HFF-Myc (cell line): ENCODE measurements at regions not wholly inside any gene's neighbourhood (a gene's known extent, or its start where the extent isn't known, plus 50 kb on each side); places are given as distances from the start of the nearest gene placed in this dataset.

Source experiments
- DNase-seq: peaks from one replicate; pipeline ENCODE4 v3.0.0-alpha.2; 2011; ENCODE audit warnings: low read depth; ENCODE audit errors: extremely low read depth
- H3K4me3 ChIP-seq: replicated peaks from 2 replicates; pipeline ENCODE4 v1.5.1; 2011; ENCODE audit warnings: low read depth, mild to moderate bottlenecking, control low read depth, low read length
- CTCF ChIP-seq: IDR thresholded peaks from 2 replicates; pipeline ENCODE4 v1.5.1; 2012; ENCODE audit warnings: mild to moderate bottlenecking, low read depth, low read length, control low read depth; ENCODE audit errors: missing control alignments

DNA sequence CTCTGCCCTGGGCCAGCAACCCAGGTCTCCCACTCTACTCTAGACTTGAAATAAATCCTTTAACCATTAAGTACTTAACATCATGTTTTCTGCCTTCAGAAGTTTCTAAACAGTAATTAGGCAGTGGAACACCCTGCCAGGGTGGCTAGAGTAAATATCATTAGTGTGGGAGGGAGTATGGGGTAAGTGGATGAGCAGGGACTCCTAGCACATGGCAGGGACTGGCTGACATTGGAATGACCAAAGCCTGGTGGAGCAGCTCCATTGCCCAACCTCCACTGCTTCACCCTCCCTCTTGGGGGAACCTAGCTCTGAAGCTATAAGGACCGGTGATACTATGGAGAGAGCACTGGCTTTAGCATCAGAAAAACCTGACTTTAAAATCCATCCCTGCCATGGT lies 167.1 kb downstream of the MAFB start:
- H3K4me3 ChIP-seq, result no peak overlapping the region
- DNase-seq, result no peak
- TF ChIP-seq CTCF, result no peak

DNA sequence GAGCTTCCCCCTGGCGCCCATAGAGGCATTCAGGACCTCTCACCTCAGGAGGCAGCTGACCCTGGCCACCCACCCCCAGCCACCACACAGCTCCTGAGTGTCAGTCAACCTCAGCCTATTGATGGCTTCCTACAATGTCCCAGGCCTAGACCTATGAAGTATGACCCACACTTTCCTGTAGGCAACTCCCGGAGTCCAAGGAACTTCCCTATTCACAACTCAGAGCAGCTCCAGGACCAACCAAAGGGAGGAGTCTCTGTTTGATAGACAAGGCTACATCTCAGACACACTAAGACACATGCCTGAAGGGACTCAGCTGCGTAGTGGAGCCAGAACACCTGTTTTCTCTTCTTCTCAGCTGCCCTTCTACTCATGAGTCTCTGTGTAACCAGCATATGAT lies 169.1 kb downstream of the MAFB start:
- no peak overlapping the region for H3K4me3 ChIP-seq
- DNase-seq, result no peak
- no peak for TF ChIP-seq CTCF

DNA sequence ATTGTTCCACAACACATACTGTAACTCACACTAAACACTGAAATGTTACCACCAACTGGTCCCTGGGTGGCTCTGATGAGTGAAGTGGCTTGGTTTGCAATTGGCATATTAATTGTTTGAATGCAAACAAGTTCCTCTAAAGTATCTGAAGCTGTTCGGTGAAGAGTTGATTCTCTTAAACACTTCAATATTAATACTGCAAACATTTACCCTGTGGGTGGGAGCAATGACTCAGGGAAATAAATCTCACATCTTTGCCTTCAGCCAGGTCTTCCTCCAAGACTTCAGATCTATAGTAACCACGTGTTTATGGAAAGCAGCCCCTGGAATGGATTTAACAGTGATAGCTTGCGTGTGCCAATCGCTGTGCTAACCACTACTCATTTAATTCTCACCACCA lies 176.0 kb downstream of the MAFB start:
- no peak overlapping the region for H3K4me3 ChIP-seq
- no peak for DNase-seq
- no peak for TF ChIP-seq CTCF

- TF ChIP-seq CTCF, result no peak
- no peak for DNase-seq
- H3K4me3 ChIP-seq, result no peak overlapping the region
Measured at GRCh38 chr20:40512591-40512990, 176.4 kb downstream of the MAFB start.

GRCh38 chr20:40511478-40511877 lies 177.6 kb downstream of the MAFB start:
- no peak for DNase-seq
- no peak for TF ChIP-seq CTCF
- no peak overlapping the region for H3K4me3 ChIP-seq

GRCh38 chr20:40510622-40511021 lies 178.4 kb downstream of the MAFB start:
- TF ChIP-seq CTCF, result no peak
- no peak overlapping the region for H3K4me3 ChIP-seq
- no peak for DNase-seq

DNA sequence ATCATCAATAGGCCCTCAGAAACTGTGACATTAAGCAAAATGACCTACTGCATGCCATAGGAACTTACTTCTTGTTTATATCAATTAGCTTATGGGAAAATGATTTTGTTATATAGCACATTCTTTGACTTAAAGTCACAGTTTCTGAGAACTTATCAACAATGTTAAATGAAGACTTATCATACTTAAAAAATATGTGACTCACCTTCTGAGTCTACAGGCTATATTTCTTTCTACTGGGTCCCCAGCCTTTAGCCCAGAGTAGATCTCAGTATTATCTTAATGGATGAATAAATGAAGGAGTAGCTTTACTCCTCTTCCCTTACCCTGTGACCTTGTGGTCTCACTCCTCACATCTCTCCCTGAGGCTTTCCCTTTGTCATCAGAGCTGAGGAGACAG lies 180.2 kb downstream of the MAFB start:
- no peak for DNase-seq
- H3K4me3 ChIP-seq, result no peak overlapping the region
- TF ChIP-seq CTCF, result no peak
